GM21367 (cell line): ENCODE measurements at regions not wholly inside any gene's neighbourhood (a gene's known extent, or its start where the extent isn't known, plus 50 kb on each side); places are given as distances from the start of the nearest gene placed in this dataset.

ENCODE experiments used
- ATAC-seq: cut with Tn5 transposase; IDR thresholded peaks from one replicate; pipeline ENCODE4 v1.9.1; 2021; ENCODE audit not compliant: unreplicated experiment

GRCh38 chr7:131235489-131236317 is 92.0 kb upstream of the MKLN1 start:
- no peak for ATAC-seq

- ATAC-seq: no peak
These were observed 91.4 kb upstream of the MKLN1 start for GRCh38 chr7:131236318-131236672.

- ATAC-seq: no peak
These were observed 89.2 kb upstream of the MKLN1 start for GRCh38 chr7:131238347-131238931.

GRCh38 chr7:131241386-131241785 is 86.3 kb upstream of the MKLN1 start:
- ATAC-seq: no peak

- no peak for ATAC-seq
These were observed 85.5 kb upstream of the MKLN1 start for GRCh38 chr7:131242123-131242650.

- no peak for ATAC-seq
These were observed 83.3 kb upstream of the MKLN1 start for GRCh38 chr7:131244259-131244852.

GRCh38 chr7:131249003-131249402 is 78.7 kb upstream of the MKLN1 start:
- ATAC-seq: no peak

- ATAC-seq: no peak
These were observed 78.2 kb upstream of the MKLN1 start for GRCh38 chr7:131249483-131249882.

GRCh38 chr7:131250331-131250730 is 77.3 kb upstream of the MKLN1 start:
- no peak for ATAC-seq

- no peak for ATAC-seq
These were observed 76.3 kb upstream of the MKLN1 start for GRCh38 chr7:131251371-131251770.

- ATAC-seq: no peak
These were observed 74.7 kb upstream of the MKLN1 start for GRCh38 chr7:131252976-131253375.

- no peak for ATAC-seq
These were observed 73.5 kb upstream of the MKLN1 start for GRCh38 chr7:131254211-131254610.

- ATAC-seq: no peak
These were observed 72.4 kb upstream of the MKLN1 start for GRCh38 chr7:131255242-131255641.

- no peak for ATAC-seq
These were observed 66.1 kb upstream of the MKLN1 start for GRCh38 chr7:131261476-131261994.

GRCh38 chr7:131265227-131265626 is 62.4 kb upstream of the MKLN1 start:
- ATAC-seq: no peak

- ATAC-seq: no peak
These were observed 60.0 kb upstream of the MKLN1 start for GRCh38 chr7:131267631-131268030.

- no peak for ATAC-seq
These were observed 58.8 kb upstream of the MKLN1 start for GRCh38 chr7:131268906-131269305.

GRCh38 chr7:131272086-131272485 is 55.6 kb upstream of the MKLN1 start:
- no peak for ATAC-seq

GRCh38 chr7:131274986-131275385 is 52.7 kb upstream of the MKLN1 start:
- ATAC-seq: no peak

- no peak for ATAC-seq
These were observed 51.5 kb upstream of the MKLN1 start for GRCh38 chr7:131276190-131276589.

- ATAC-seq: no peak
These were observed 50.9 kb upstream of the MKLN1 start for GRCh38 chr7:131276748-131277147.
